Neural cell (in vitro differentiated cells): ENCODE measurements at regions not wholly inside any gene's neighbourhood (a gene's known extent, or its start where the extent isn't known, plus 50 kb on each side); places are given as distances from the start of the nearest gene placed in this dataset.

Source experiments
- H2AFZ ChIP-seq: fragments of 200-600, 300-800 bp; sonication (generic), shearing (Covaris generic); 2 replicates; pipeline ENCODE4 v1.6.0; 2014; ENCODE audit warnings: low read depth, mild to moderate bottlenecking, antibody characterized with exemption, low read length, moderate library complexity
- H3F3A ChIP-seq: fragments of 200-600 bp; shearing (Covaris generic); 2 replicates; pipeline ENCODE4 v1.6.1; 2016; ENCODE audit warnings: mild to moderate bottlenecking, moderate library complexity, mixed read lengths, antibody characterized with exemption, low read length; ENCODE audit not compliant: insufficient read depth, poor library complexity, severe bottlenecking
- H3K27ac ChIP-seq: fragments of 200-600, 300-800 bp; sonication (generic), shearing (Covaris generic); 2 replicates; pipeline ENCODE4 v1.5.1; 2014; ENCODE audit warnings: mild to moderate bottlenecking, low read length, moderate library complexity
- H3K27me3 ChIP-seq: fragments of 300-800, 200-600 bp; sonication (generic), shearing (Covaris generic); 2 replicates; pipeline ENCODE4 v1.6.0; 2014; ENCODE audit warnings: mild to moderate bottlenecking, low read depth, low read length, moderate library complexity; ENCODE audit not compliant: insufficient read depth
- H3K36me3 ChIP-seq: fragments of 300-800, 200-600 bp; sonication (generic), shearing (Covaris generic); 2 replicates; pipeline ENCODE4 v1.5.1; 2014; ENCODE audit warnings: mild to moderate bottlenecking, antibody characterized with exemption, low read length, moderate library complexity; ENCODE audit not compliant: insufficient read depth
- H3K4me2 ChIP-seq: fragments of 300-800, 200-600 bp; sonication (generic), shearing (Covaris generic); 2 replicates; pipeline ENCODE4 v1.6.0; 2014; ENCODE audit warnings: mild to moderate bottlenecking, low read length
- H3K4me3 ChIP-seq: fragments of 300-800, 200-600 bp; sonication (generic), shearing (Covaris generic); 2 replicates; pipeline ENCODE4 v1.5.1; 2014; ENCODE audit warnings: mild to moderate bottlenecking, low read length, moderate library complexity
- H3K79me2 ChIP-seq: fragments of 200-600 bp; shearing (Covaris generic); replicated peaks from 2 replicates; pipeline ENCODE4 v1.6.0; 2014; ENCODE audit warnings: mild to moderate bottlenecking, low read length, moderate library complexity; ENCODE audit not compliant: insufficient read depth
- H3K9ac ChIP-seq: fragments of 300-800, 200-600 bp; sonication (generic), shearing (Covaris generic); 2 replicates; pipeline ENCODE4 v1.6.1; 2016; ENCODE audit warnings: mild to moderate bottlenecking, low read length, mixed read lengths
- H3K9me2 ChIP-seq: fragments of 200-600 bp; shearing (Covaris generic); 2 replicates; pipeline ENCODE4 v1.6.1; 2016; ENCODE audit warnings: mild to moderate bottlenecking, low read length, mixed read lengths; ENCODE audit not compliant: insufficient read depth
- H3K9me3 ChIP-seq: fragments of 200-600, 300-800 bp; sonication (generic), shearing (Covaris generic); 2 replicates; pipeline ENCODE4 v1.6.1; 2016; ENCODE audit warnings: mild to moderate bottlenecking, mixed run types, low read length, moderate library complexity, mixed read lengths
- H4K20me1 ChIP-seq: fragments of 200-600 bp; shearing (Covaris generic); 2 replicates; pipeline ENCODE4 v1.6.1; 2016; ENCODE audit warnings: mild to moderate bottlenecking, mixed run types; ENCODE audit not compliant: insufficient read depth
- EP300 ChIP-seq: fragments of 450-650 bp; conservative IDR thresholded peaks from 2 replicates; pipeline ENCODE4 v1.6.1; 2014; ENCODE audit warnings: antibody characterized with exemption, mild to moderate bottlenecking, moderate library complexity; ENCODE audit not compliant: poor library complexity, severe bottlenecking
- EZH2 ChIP-seq: fragments of 200-600, 300-800 bp; shearing (Covaris generic), sonication (generic); IDR thresholded peaks from 2 replicates; pipeline ENCODE4 v1.6.1; 2014; ENCODE audit warnings: antibody characterized with exemption, low read length, borderline replicate concordance, mild to moderate bottlenecking; ENCODE audit not compliant: insufficient read depth, poor library complexity, severe bottlenecking
- MXI1 ChIP-seq: fragments of 450-650 bp; conservative IDR thresholded peaks from 2 replicates; pipeline ENCODE4 v1.6.1; 2014; ENCODE audit warnings: antibody characterized with exemption, mild to moderate bottlenecking; ENCODE audit not compliant: poor library complexity, severe bottlenecking
- POLR2AphosphoS5 ChIP-seq: IDR thresholded peaks from 2 replicates; pipeline ENCODE4 v1.6.1; 2012
- RAD21 ChIP-seq: fragments of 450-650 bp; conservative IDR thresholded peaks from 2 replicates; pipeline ENCODE4 v1.6.1; 2014; ENCODE audit warnings: antibody characterized with exemption, mild to moderate bottlenecking, moderate library complexity
- SMC3 ChIP-seq: fragments of 450-650 bp; conservative IDR thresholded peaks from 2 replicates; pipeline ENCODE4 v1.6.1; 2014; ENCODE audit warnings: antibody characterized with exemption, mild to moderate bottlenecking, moderate library complexity; ENCODE audit not compliant: poor library complexity
- TAF1 ChIP-seq: IDR thresholded peaks from 2 replicates; pipeline ENCODE4 v1.6.1; 2012; ENCODE audit warnings: low read depth
- TF ChIP-seq, protein P1 (sequence below): fragments of 450-650 bp; IDR thresholded peaks from 2 replicates; pipeline ENCODE4 v1.5.1; 2014; ENCODE audit warnings: antibody characterized with exemption, mild to moderate bottlenecking, moderate library complexity; ENCODE audit not compliant: poor library complexity, severe bottlenecking
- TF ChIP-seq, protein P2 (sequence below): IDR thresholded peaks from 2 replicates; pipeline ENCODE4 v1.6.1; 2012; ENCODE audit warnings: borderline replicate concordance

DNA sequence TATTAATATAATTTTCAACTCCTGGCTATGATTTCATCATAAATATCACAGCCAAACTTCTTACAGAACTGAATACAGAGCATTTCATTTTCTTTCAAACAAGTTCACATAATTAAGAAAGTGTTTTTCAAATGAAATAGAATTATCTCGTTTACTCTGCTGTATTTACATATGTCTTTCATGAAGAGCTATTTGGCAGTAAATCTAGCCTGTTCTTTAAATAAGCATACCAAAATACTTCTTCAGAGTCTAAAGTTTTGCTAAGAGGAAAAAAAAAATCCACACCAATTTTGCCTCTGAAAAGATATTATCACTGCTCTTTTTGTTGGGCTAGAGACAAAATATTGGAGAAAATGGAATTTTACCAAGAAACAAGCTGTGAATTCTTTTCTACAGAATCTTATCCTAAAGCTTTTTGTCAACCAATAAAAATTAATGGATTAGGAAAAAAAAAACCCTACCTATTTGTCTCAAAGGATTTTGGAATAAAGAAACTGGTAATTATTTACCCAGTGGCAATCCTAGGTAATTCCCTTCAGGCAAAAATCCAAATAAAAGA is 287.9 kb upstream of the NR3C2 start:
- H3K27ac ChIP-seq = no peak overlapping the region
- H3K79me2 ChIP-seq = no peaks in the 10 kb centered on the region
- no peaks in the 10 kb centered on the region for H3F3A ChIP-seq
- H3K27me3 ChIP-seq = no peaks in the 10 kb centered on the region
- TF ChIP-seq POLR2AphosphoS5 = no peak
- no peak for TF ChIP-seq MXI1
- TF ChIP-seq RAD21 = no peak
- TF ChIP-seq EP300 = no peak
- TF ChIP-seq EZH2 = no peak
- TF ChIP-seq, protein P1, sequence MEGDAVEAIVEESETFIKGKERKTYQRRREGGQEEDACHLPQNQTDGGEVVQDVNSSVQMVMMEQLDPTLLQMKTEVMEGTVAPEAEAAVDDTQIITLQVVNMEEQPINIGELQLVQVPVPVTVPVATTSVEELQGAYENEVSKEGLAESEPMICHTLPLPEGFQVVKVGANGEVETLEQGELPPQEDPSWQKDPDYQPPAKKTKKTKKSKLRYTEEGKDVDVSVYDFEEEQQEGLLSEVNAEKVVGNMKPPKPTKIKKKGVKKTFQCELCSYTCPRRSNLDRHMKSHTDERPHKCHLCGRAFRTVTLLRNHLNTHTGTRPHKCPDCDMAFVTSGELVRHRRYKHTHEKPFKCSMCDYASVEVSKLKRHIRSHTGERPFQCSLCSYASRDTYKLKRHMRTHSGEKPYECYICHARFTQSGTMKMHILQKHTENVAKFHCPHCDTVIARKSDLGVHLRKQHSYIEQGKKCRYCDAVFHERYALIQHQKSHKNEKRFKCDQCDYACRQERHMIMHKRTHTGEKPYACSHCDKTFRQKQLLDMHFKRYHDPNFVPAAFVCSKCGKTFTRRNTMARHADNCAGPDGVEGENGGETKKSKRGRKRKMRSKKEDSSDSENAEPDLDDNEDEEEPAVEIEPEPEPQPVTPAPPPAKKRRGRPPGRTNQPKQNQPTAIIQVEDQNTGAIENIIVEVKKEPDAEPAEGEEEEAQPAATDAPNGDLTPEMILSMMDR = no peak
- no peak for TF ChIP-seq SMC3
- TF ChIP-seq TAF1 = no peak
- TF ChIP-seq, protein P2, sequence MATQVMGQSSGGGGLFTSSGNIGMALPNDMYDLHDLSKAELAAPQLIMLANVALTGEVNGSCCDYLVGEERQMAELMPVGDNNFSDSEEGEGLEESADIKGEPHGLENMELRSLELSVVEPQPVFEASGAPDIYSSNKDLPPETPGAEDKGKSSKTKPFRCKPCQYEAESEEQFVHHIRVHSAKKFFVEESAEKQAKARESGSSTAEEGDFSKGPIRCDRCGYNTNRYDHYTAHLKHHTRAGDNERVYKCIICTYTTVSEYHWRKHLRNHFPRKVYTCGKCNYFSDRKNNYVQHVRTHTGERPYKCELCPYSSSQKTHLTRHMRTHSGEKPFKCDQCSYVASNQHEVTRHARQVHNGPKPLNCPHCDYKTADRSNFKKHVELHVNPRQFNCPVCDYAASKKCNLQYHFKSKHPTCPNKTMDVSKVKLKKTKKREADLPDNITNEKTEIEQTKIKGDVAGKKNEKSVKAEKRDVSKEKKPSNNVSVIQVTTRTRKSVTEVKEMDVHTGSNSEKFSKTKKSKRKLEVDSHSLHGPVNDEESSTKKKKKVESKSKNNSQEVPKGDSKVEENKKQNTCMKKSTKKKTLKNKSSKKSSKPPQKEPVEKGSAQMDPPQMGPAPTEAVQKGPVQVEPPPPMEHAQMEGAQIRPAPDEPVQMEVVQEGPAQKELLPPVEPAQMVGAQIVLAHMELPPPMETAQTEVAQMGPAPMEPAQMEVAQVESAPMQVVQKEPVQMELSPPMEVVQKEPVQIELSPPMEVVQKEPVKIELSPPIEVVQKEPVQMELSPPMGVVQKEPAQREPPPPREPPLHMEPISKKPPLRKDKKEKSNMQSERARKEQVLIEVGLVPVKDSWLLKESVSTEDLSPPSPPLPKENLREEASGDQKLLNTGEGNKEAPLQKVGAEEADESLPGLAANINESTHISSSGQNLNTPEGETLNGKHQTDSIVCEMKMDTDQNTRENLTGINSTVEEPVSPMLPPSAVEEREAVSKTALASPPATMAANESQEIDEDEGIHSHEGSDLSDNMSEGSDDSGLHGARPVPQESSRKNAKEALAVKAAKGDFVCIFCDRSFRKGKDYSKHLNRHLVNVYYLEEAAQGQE = no peak
- H3K36me3 ChIP-seq = no peaks in the 10 kb centered on the region
- H3K4me3 ChIP-seq = no peak overlapping the region
- no peak overlapping the region for H3K4me2 ChIP-seq
- no peak overlapping the region for H3K9ac ChIP-seq
- no peaks in the 10 kb centered on the region for H3K9me2 ChIP-seq
- H4K20me1 ChIP-seq = no peaks in the 10 kb centered on the region
- no peak overlapping the region for H2AFZ ChIP-seq
- no peaks in the 10 kb centered on the region for H3K9me3 ChIP-seq

DNA sequence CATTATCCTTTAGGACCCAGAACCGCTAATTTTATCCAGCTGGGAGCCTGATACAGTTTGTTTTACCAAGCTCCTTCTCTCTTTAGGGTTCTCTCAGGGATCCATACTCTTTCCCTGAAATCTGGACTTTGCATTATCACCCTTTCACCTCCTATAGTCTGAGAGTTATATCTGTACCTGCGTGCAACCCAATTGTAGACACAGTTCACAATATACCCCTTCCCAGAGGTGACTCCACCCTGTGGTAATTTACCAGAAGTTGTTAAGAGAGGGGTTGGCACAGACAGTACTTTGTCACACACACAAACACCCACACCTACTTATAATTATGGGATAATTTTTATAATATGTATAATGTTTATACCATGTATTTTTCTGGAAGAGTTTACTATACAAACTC is 275.8 kb upstream of the NR3C2 start:
- no peak overlapping the region for H2AFZ ChIP-seq
- no peak overlapping the region for H3K4me3 ChIP-seq
- no peaks in the 10 kb centered on the region for H3K36me3 ChIP-seq
- H3K27ac ChIP-seq = no peak overlapping the region
- no peaks in the 10 kb centered on the region for H3K27me3 ChIP-seq
- no peak overlapping the region for H3K4me2 ChIP-seq
- H3K9me3 ChIP-seq = no peaks in the 10 kb centered on the region
- no peaks in the 10 kb centered on the region for H3F3A ChIP-seq
- H3K9me2 ChIP-seq = no peaks in the 10 kb centered on the region
- TF ChIP-seq, protein P2 = no peak
- H4K20me1 ChIP-seq = no peaks in the 10 kb centered on the region
- H3K9ac ChIP-seq = no peak overlapping the region
- H3K79me2 ChIP-seq = no peaks in the 10 kb centered on the region
